ENCODE measurements at regions not wholly inside any gene's neighbourhood (a gene's known extent, or its start where the extent isn't known, plus 50 kb on each side); places are given as distances from the start of the nearest gene placed in this dataset.
"Not testable (repeated sequence)": the region's sequence is repeated elsewhere in the genome, so short reads cannot be mapped to it uniquely, and the experiment has no call there.

DNA sequence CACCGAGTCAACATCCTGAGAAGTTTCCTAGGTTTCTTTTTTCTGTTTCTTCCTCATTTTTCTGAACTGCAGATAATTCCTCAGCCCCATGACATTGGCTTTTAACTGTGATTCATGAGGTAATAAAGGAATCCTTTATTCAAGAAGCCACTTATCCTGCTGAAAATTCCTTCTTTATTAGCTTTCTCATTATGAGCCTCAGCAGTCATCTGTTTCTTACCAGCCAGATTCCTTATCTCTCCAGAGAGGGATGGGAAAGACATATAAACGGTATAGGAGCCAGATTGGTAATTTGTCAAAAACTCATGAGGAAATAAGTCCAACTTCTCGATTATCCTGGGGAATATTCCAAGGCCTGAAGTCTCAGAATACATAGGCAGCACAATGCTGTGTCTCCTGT lies 465.4 kb downstream of the ICE1 start:
- H3K36me3 Mint-ChIP-seq = no peaks in the 10 kb centered on the region
- H3K9me3 Mint-ChIP-seq = no peaks in the 10 kb centered on the region
- no peak overlapping the region for H3K27ac Mint-ChIP-seq
- H3K4me1 Mint-ChIP-seq = no peaks in the 10 kb centered on the region
- peaks cover 10% of the 10 kb centered on the region for H3K27me3 Mint-ChIP-seq
- H3K4me3 Mint-ChIP-seq = no peak overlapping the region

GRCh38 chr5:5886812-5887486 lies 464.5 kb downstream of the ICE1 start:
- Mint-ChIP-seq H3K27me3 (peaks cover 13% of the 10 kb centered on the region), H3K4me3 (no peak overlapping the region), H3K9me3 (no peaks in the 10 kb centered on the region), H3K4me1 (no peaks in the 10 kb centered on the region), H3K27ac (no peak overlapping the region), H3K36me3 (no peaks in the 10 kb centered on the region)

DNA sequence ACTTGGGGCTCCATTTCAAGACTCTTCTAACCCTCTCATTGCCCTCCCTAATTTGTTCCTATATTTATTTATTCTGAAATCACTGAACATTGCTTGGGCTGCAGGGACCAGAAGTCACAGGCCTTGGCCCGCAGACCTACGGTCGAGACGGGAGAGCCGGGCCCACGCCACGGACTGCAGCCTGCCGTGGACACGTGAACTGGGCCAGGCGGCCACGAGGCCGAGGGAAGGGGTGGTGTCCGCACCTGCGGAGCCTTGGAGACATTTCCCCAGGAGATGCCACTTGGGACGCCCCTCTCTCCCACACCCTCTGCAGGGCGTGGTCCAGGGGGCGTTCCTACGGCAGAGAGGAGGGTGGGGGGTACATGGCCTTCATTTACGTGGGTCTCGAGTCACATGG lies 463.9 kb downstream of the ICE1 start:
- Mint-ChIP-seq H3K9me3 (no peaks in the 10 kb centered on the region), H3K36me3 (no peaks in the 10 kb centered on the region), H3K4me3 (no peak overlapping the region), H3K4me1 (no peaks in the 10 kb centered on the region), H3K27ac (no peak overlapping the region), H3K27me3 (peaks cover 12% of the 10 kb centered on the region)

- Mint-ChIP-seq H3K4me3 (no peak overlapping the region), H3K27me3 (peaks cover 11% of the 10 kb centered on the region), H3K27ac (no peak overlapping the region), H3K4me1 (no peaks in the 10 kb centered on the region), H3K36me3 (no peaks in the 10 kb centered on the region), H3K9me3 (no peaks in the 10 kb centered on the region)
Observed at GRCh38 chr5:5885782-5886181, 463.3 kb downstream of the ICE1 start.

GRCh38 chr5:5884593-5884992 lies 462.1 kb downstream of the ICE1 start:
- peaks cover 17% of the 10 kb centered on the region for H3K27me3 Mint-ChIP-seq
- H3K4me3 Mint-ChIP-seq = no peak overlapping the region
- no peaks in the 10 kb centered on the region for H3K4me1 Mint-ChIP-seq
- no peaks in the 10 kb centered on the region for H3K36me3 Mint-ChIP-seq
- H3K27ac Mint-ChIP-seq = no peak overlapping the region
- H3K9me3 Mint-ChIP-seq = no peaks in the 10 kb centered on the region

DNA sequence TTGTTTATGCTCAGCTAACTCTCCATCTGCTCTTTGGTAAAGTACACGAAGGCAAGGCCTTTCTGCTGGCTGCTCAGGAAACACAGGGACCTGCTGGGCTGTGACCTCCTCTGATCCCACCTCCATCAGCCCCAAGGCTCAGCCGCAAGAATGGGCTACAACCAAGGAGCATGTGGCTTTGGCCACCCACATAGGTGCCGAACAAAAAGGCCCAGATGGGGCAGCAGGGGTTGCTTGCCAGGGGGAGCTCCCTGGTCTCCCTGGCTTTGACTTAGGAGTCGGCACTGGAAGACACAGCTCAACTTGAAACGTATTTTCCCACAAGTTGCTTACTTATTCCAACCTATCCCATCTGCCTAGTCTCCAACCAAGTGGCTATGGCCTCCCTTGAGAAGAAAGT lies 461.1 kb downstream of the ICE1 start:
- Mint-ChIP-seq H3K36me3 (no peaks in the 10 kb centered on the region), H3K27me3 (peaks cover 22% of the 10 kb centered on the region), H3K9me3 (no peaks in the 10 kb centered on the region), H3K4me1 (no peaks in the 10 kb centered on the region), H3K4me3 (no peak overlapping the region), H3K27ac (no peak overlapping the region)

DNA sequence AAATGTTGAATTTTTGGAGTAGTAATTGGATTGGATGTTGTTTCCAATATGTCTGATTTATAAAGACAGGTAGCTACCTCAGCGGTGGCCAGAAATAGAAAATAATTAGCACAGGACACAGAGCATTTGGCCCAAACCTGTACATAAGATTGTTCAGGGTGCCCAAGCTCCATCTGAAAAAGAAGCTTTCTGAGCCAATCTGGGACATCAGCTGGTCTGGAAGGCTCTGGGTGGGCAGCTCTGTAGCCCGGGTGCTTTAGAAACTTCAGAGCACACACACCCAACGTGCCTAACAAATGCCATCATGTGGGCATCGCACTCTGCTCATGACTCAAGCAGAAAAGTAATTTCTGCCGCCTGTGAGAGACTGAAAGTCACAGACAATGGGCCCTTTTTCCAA lies 460.7 kb downstream of the ICE1 start:
- no peak overlapping the region for H3K4me3 Mint-ChIP-seq
- H3K27me3 Mint-ChIP-seq = peaks cover 24% of the 10 kb centered on the region
- no peaks in the 10 kb centered on the region for H3K4me1 Mint-ChIP-seq
- H3K36me3 Mint-ChIP-seq = no peaks in the 10 kb centered on the region
- H3K27ac Mint-ChIP-seq = no peak overlapping the region
- no peaks in the 10 kb centered on the region for H3K9me3 Mint-ChIP-seq

GRCh38 chr5:5882706-5883105 lies 460.2 kb downstream of the ICE1 start:
- Mint-ChIP-seq H3K27me3 (peaks cover 22% of the 10 kb centered on the region), H3K4me3 (no peak overlapping the region), H3K36me3 (no peaks in the 10 kb centered on the region), H3K9me3 (no peaks in the 10 kb centered on the region), H3K4me1 (no peaks in the 10 kb centered on the region), H3K27ac (no peak overlapping the region)

- no peak overlapping the region for H3K4me3 Mint-ChIP-seq
- peaks cover 24% of the 10 kb centered on the region for H3K27me3 Mint-ChIP-seq
- no peak overlapping the region for H3K27ac Mint-ChIP-seq
- H3K4me1 Mint-ChIP-seq = no peaks in the 10 kb centered on the region
- no peaks in the 10 kb centered on the region for H3K36me3 Mint-ChIP-seq
- no peaks in the 10 kb centered on the region for H3K9me3 Mint-ChIP-seq
Observed at GRCh38 chr5:5881294-5881693, 458.8 kb downstream of the ICE1 start.

DNA sequence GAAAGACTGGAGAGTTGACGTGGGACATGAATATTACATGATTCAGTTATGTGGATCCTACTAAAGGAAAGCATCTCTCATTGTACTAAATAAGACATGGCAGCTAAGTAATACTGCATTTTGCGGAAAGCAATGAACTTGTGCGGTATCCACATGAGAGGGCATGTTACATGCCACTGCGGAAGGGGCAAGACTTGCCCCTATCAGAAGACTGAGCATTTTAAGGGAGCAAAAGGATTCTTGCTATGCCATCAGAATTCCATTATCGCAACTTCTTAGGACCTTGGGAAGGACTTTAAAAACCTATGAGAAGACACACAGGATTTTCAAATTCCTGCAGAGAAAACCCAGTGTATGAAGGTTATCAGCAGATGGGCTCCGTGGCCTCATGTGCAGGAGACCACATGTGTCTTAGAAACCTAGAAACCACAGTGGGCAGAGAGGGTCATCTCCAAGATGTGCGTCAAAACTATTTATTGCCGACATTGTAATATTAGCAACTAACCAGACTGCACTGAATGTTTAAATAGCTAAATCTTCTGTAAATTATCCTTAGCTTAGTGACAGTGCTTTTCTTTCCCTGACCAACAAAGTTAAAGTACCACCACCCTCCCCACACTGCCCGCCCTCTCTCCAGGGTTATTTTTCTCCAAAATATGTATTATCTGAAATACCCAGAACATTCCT lies 457.7 kb downstream of the ICE1 start:
- Mint-ChIP-seq H3K27me3 (peaks cover 29% of the 10 kb centered on the region), H3K9me3 (no peaks in the 10 kb centered on the region), H3K36me3 (no peaks in the 10 kb centered on the region), H3K27ac (no peak overlapping the region), H3K4me1 (no peaks in the 10 kb centered on the region), H3K4me3 (no peak overlapping the region)

DNA sequence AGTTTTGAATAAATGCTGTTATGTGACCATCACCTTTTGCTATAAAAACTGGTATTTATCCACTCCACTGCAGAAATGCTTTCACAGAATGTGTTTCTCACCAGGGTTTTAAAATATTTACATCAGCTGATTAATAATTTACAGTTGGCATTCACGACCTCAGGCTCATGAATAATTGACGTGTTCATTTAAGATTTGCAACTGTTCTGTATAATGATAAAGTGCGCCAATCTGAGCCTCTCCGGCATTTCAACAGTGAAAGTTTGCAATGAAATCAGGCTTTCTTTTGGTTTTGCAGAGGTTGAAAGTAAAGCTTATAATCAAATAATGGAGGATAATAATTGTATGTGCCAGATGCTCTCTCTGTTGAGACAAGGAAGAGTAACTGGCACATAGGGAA lies 434.9 kb downstream of the ICE1 start:
- H3K36me3 Mint-ChIP-seq = peaks cover 1% of the 10 kb centered on the region
- H3K4me3 Mint-ChIP-seq = no peak overlapping the region
- no peaks in the 10 kb centered on the region for H3K27me3 Mint-ChIP-seq
- H3K4me1 Mint-ChIP-seq = no peaks in the 10 kb centered on the region
- no peaks in the 10 kb centered on the region for H3K9me3 Mint-ChIP-seq
- H3K27ac Mint-ChIP-seq = no peak overlapping the region

GRCh38 chr5:5854087-5854486 lies 431.6 kb downstream of the ICE1 start:
- H3K27ac Mint-ChIP-seq = no peak overlapping the region
- H3K9me3 Mint-ChIP-seq = peaks cover 2% of the 10 kb centered on the region
- peaks cover 1% of the 10 kb centered on the region for H3K36me3 Mint-ChIP-seq
- no peaks in the 10 kb centered on the region for H3K4me1 Mint-ChIP-seq
- no peak overlapping the region for H3K4me3 Mint-ChIP-seq
- peaks cover 3% of the 10 kb centered on the region for H3K27me3 Mint-ChIP-seq

- Mint-ChIP-seq H3K36me3 (no peaks in the 10 kb centered on the region), H3K27me3 (peaks cover 3% of the 10 kb centered on the region), H3K4me1 (no peaks in the 10 kb centered on the region), H3K4me3 (no peak overlapping the region), H3K9me3 (no peaks in the 10 kb centered on the region), H3K27ac (no peak overlapping the region)
Observed at GRCh38 chr5:5838493-5838892, 416.0 kb downstream of the ICE1 start.

DNA sequence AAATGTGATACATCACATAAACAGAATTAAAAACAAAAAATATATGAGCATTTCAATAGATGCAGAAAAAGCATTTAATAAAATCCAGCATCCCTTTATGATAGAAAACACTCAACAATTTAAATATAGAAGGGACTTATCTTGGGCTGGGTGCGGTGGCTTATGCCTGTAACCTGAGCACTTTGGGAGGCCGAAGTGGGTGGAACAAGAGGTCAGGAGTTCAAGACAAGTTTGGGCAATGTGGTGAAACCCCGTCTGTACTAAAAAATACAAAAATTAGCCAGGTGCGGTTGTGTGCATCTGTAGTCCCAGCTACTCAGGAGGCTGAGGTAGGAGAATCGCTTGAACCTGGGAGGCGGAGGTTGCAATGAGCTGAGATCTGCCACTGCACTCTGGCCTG lies 409.1 kb downstream of the ICE1 start:
- H3K4me3 Mint-ChIP-seq, H3K9me3 Mint-ChIP-seq, H3K36me3 Mint-ChIP-seq, H3K27ac Mint-ChIP-seq, H3K4me1 Mint-ChIP-seq: not testable (repeated sequence)
- H3K27me3 Mint-ChIP-seq = peaks cover 10% of the 10 kb centered on the region

GRCh38 chr5:5828619-5829018 lies 406.1 kb downstream of the ICE1 start:
- no peak overlapping the region for H3K4me3 Mint-ChIP-seq
- no peaks in the 10 kb centered on the region for H3K4me1 Mint-ChIP-seq

DNA sequence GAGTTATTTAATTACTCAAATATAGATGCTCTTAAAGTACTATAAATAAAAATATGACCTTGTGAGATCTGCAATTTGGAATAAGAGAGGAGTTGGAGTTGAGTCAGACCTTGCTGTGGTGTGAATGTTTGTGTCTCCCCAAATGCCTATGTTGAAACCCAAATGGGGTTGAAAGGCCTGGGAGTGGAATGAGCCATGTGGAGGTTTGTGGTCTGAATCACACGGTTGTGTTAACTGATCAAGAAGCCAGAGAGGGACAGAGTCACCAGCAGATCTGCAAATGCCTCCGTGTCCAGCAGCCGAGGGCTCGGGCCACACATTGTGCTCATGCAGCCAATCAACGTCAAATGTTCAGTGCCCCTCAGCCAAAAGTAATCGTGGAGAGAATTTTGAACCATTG lies 404.4 kb downstream of the ICE1 start:
- Mint-ChIP-seq H3K4me1 (no peaks in the 10 kb centered on the region), H3K36me3 (no peaks in the 10 kb centered on the region), H3K4me3 (no peak overlapping the region), H3K9me3 (no peaks in the 10 kb centered on the region), H3K27me3 (peaks cover 10% of the 10 kb centered on the region), H3K27ac (no peak overlapping the region)

More at GRCh38 chr5:5828619-5829018, 406.1 kb downstream of the ICE1 start:
- Mint-ChIP-seq H3K36me3 (no peaks in the 10 kb centered on the region), H3K27me3 (peaks cover 10% of the 10 kb centered on the region), H3K27ac (no peak overlapping the region), H3K9me3 (no peaks in the 10 kb centered on the region)
